Activated CD4-positive, alpha-beta T cell treated with anti-CD3 and anti-CD28 coated beads, Interleukin-2, amount 10 ng/mL, durations not matched to agents 24 days and 14 days (primary cell): ENCODE measurements at regions not wholly inside any gene's neighbourhood (a gene's known extent, or its start where the extent isn't known, plus 50 kb on each side); places are given as distances from the start of the nearest gene placed in this dataset.

Experiments
- DNase-seq: peaks from one replicate; pipeline ENCODE4 v3.0.0; 2022
- H3K27ac Mint-ChIP-seq: one replicate; pipeline ENCODE4 v1.8.0; 2022; ENCODE audit warnings: mild to moderate bottlenecking, mixed read lengths
- H3K27me3 Mint-ChIP-seq: one replicate; pipeline ENCODE4 v1.8.0; 2022; ENCODE audit warnings: mixed read lengths
- H3K36me3 Mint-ChIP-seq: one replicate; pipeline ENCODE4 v1.8.0; 2022; ENCODE audit warnings: low read depth, mild to moderate bottlenecking, mixed read lengths
- H3K4me1 Mint-ChIP-seq: one replicate; pipeline ENCODE4 v1.8.0; 2021; ENCODE audit warnings: mixed read lengths
- H3K4me3 Mint-ChIP-seq: one replicate; pipeline ENCODE4 v1.8.0; 2022; ENCODE audit warnings: mild to moderate bottlenecking, moderate library complexity, mixed read lengths
- H3K9me3 Mint-ChIP-seq: one replicate; pipeline ENCODE4 v1.8.0; 2021; ENCODE audit warnings: mixed read lengths
- intact Hi-C: fragments of 100-400 bp; cut with micrococcal nuclease; formaldehyde crosslinking; loops from one replicate; pipeline ENCODE4 v1.15.1; 2023

DNA sequence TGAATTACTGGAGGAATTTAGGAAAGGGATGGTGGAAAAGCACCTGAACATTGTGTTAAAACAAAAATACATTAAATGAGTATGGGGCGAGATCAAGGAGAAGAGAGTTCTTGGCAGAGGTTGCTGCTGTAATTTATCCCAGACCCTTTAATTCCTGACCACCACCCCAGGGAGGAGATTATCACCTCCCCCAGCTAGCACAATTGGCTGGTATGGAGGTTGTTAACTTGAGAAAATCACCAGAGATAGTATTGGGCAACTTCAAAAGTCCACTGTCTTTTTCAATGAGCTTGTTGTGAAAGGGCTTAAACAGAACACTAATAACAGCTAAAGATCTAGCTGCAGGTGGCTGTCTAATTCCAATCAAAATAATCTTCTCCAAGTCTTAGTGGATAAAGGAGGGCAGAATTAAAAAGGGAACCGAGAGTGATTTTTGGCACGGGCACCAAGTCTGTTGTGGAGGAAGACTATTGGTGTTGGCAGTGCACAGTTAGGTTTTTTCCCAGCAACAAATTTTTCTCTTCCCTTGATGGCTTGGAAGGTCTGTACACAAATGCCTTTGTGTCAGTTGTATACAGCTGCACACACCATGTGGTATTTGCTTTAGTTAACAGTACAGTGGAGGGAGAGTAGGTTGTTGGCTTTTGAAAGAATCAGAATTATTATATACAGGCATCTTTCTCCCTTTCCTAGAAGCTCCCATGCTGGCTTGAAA, 289.5 kb downstream of the SLC4A3 start:
- Mint-ChIP-seq H3K36me3 (no peaks in the 10 kb centered on the region), H3K27ac (no peak overlapping the region), H3K9me3 (no peaks in the 10 kb centered on the region), H3K4me3 (no peak overlapping the region), H3K27me3 (no peaks in the 10 kb centered on the region), H3K4me1 (no peaks in the 10 kb centered on the region)
- no peak for DNase-seq
- intact Hi-C loops = no loop called here

- no peaks in the 10 kb centered on the region for H3K27me3 Mint-ChIP-seq
- no peaks in the 10 kb centered on the region for H3K4me1 Mint-ChIP-seq
- H3K9me3 Mint-ChIP-seq = no peaks in the 10 kb centered on the region
- no peak overlapping the region for H3K27ac Mint-ChIP-seq
- H3K4me3 Mint-ChIP-seq = no peak overlapping the region
- DNase-seq = no peak
- no peaks in the 10 kb centered on the region for H3K36me3 Mint-ChIP-seq
- intact Hi-C loops = no loop called here
Observed at GRCh38 chr2:219918254-219918653, 290.8 kb downstream of the SLC4A3 start.

DNA sequence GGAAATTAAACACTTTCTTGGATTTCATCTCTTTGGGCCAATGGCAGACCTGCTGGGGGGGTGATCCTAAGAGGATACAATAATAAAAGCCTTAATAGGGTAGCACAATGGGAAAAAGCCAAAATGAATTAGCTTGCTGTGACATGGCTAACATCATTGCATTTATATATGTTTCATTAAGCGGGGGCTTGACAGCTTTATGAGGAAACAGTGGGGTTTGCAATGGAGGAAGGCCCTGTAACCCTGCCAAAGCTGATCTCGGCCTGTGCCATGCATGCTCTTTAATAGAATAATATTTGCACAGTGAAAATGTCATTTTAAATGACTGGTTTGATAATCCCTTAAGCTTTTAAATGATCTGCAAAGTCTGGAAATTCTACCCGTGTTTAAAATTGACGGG, 291.5 kb downstream of the SLC4A3 start:
- intact Hi-C loops = no loop called here
- H3K27me3 Mint-ChIP-seq = no peaks in the 10 kb centered on the region
- no peaks in the 10 kb centered on the region for H3K36me3 Mint-ChIP-seq
- no peaks in the 10 kb centered on the region for H3K9me3 Mint-ChIP-seq
- no peaks in the 10 kb centered on the region for H3K4me1 Mint-ChIP-seq
- no peak overlapping the region for H3K4me3 Mint-ChIP-seq
- H3K27ac Mint-ChIP-seq = no peak overlapping the region
- no peak for DNase-seq

- H3K27me3 Mint-ChIP-seq = no peaks in the 10 kb centered on the region
- no peaks in the 10 kb centered on the region for H3K9me3 Mint-ChIP-seq
- DNase-seq = no peak
- no peak overlapping the region for H3K4me3 Mint-ChIP-seq
- no peak overlapping the region for H3K27ac Mint-ChIP-seq
- no peaks in the 10 kb centered on the region for H3K36me3 Mint-ChIP-seq
- no peaks in the 10 kb centered on the region for H3K4me1 Mint-ChIP-seq
- intact Hi-C loops = no loop called here
Observed at GRCh38 chr2:219919506-219919905, 292.1 kb downstream of the SLC4A3 start.

GRCh38 chr2:219929835-219930234, 302.4 kb downstream of the SLC4A3 start:
- intact Hi-C loops = no loop called here
- no peaks in the 10 kb centered on the region for H3K36me3 Mint-ChIP-seq
- DNase-seq = peak; percentile 35
- H3K4me1 Mint-ChIP-seq = no peaks in the 10 kb centered on the region
- no peak overlapping the region for H3K4me3 Mint-ChIP-seq
- H3K27ac Mint-ChIP-seq = no peak overlapping the region
- H3K9me3 Mint-ChIP-seq = no peaks in the 10 kb centered on the region
- H3K27me3 Mint-ChIP-seq = no peaks in the 10 kb centered on the region

DNA sequence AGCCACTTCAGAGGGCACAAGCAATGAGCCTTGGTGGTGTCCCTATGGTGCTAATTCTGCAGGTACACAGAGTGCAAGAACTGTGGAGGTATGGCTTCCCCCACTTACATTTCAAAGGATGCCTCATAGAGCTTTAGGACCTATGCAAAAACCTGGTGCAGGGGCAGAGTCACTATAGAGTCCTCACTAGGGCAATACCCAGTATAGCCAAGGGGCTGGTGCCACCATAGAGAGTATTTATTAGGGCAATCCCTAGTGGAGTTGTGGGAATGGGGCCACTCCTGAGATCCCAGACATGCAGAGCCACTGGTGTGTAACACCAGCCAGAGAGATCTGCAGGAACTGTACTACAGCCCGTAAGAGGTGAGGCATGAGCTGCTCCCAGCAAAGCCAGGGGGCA, 312.2 kb downstream of the SLC4A3 start:
- Mint-ChIP-seq H3K27ac (no peak overlapping the region), H3K4me3 (no peak overlapping the region), H3K27me3 (no peaks in the 10 kb centered on the region), H3K4me1 (no peaks in the 10 kb centered on the region), H3K9me3 (no peaks in the 10 kb centered on the region), H3K36me3 (no peaks in the 10 kb centered on the region)
- DNase-seq = peak; percentile 34
- intact Hi-C loops = no loop called here

- no peak for DNase-seq
- Mint-ChIP-seq H3K4me1 (no peaks in the 10 kb centered on the region), H3K36me3 (no peaks in the 10 kb centered on the region), H3K27me3 (no peaks in the 10 kb centered on the region), H3K4me3 (no peak overlapping the region), H3K27ac (no peak overlapping the region), H3K9me3 (no peaks in the 10 kb centered on the region)
- intact Hi-C loops = no loop called here
Observed at GRCh38 chr2:219944866-219945265, 317.4 kb downstream of the SLC4A3 start.

DNA sequence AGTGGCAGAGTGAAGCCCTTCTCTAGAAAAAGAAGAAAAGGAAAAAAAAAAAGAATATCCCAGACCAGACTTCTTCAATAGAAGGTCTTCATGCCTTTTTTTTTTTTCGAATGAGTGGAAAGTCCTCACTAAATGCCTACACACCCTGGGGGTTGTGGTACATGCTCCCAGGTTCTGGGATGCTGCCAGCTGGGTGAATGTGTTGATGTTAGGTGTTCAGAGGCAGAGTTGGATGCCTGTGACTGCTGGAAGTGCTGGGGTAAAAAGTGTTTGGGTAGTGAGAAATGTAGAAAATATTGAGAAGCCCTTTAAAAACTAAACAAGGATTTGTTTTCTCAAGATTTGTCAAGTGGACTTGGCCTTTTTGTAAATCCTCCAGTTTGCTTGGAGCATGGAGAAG, 318.6 kb downstream of the SLC4A3 start:
- H3K27ac Mint-ChIP-seq = no peak overlapping the region
- H3K4me1 Mint-ChIP-seq = no peaks in the 10 kb centered on the region
- no peaks in the 10 kb centered on the region for H3K36me3 Mint-ChIP-seq
- DNase-seq = peak; percentile 17
- H3K9me3 Mint-ChIP-seq = no peaks in the 10 kb centered on the region
- intact Hi-C loops = no loop called here
- H3K4me3 Mint-ChIP-seq = no peak overlapping the region
- no peaks in the 10 kb centered on the region for H3K27me3 Mint-ChIP-seq

GRCh38 chr2:219946529-219946928, 319.1 kb downstream of the SLC4A3 start:
- peak; percentile 27 for DNase-seq
- intact Hi-C loops = no loop called here
- H3K27me3 Mint-ChIP-seq = no peaks in the 10 kb centered on the region
- H3K4me1 Mint-ChIP-seq = no peaks in the 10 kb centered on the region
- no peaks in the 10 kb centered on the region for H3K36me3 Mint-ChIP-seq
- no peak overlapping the region for H3K4me3 Mint-ChIP-seq
- H3K27ac Mint-ChIP-seq = no peak overlapping the region
- no peaks in the 10 kb centered on the region for H3K9me3 Mint-ChIP-seq

DNA sequence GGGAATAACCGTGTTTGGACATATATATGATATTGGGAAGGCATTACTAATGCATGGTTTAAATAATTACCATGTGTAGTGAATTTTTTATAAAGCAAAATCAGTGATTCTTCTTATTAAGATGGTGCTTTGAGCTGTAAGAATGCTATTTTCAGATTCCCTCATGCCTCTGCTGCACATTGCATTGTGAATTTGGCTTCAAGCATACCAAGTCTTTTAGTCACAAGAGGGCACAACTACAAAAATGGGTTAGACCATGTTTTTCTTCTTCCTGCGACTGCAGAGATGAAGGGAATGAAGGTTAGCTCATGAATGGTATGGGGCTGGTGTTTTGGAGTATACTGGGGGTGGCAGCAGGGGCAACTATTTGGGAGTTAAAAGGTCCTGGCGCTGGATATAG, 320.1 kb downstream of the SLC4A3 start:
- no peak overlapping the region for H3K27ac Mint-ChIP-seq
- no peaks in the 10 kb centered on the region for H3K36me3 Mint-ChIP-seq
- peak; percentile 28 for DNase-seq
- no peak overlapping the region for H3K4me3 Mint-ChIP-seq
- H3K9me3 Mint-ChIP-seq = no peaks in the 10 kb centered on the region
- intact Hi-C loops = no loop called here
- no peaks in the 10 kb centered on the region for H3K27me3 Mint-ChIP-seq
- H3K4me1 Mint-ChIP-seq = no peaks in the 10 kb centered on the region

DNA sequence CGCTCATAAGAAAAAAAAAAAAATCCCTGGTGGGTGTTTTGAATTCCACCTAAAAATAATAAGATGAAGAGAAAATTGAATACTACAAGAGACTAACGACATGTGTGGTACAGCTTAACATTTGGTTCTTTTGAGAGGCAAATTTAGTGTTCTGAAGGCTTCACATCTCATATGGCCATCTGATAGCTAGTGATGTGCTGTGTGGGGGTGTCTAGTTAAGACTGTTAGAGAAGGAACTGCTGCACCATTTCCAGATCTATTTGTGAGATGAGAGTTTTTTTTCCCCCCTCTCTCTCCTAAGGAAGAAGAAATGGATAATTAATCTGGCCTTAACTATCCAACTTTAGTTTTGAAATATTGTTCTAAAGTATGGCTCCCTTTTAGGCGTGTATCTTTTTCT, 321.6 kb downstream of the SLC4A3 start:
- no peak overlapping the region for H3K4me3 Mint-ChIP-seq
- H3K27me3 Mint-ChIP-seq = no peaks in the 10 kb centered on the region
- H3K9me3 Mint-ChIP-seq = no peaks in the 10 kb centered on the region
- no peak overlapping the region for H3K27ac Mint-ChIP-seq
- intact Hi-C loops = no loop called here
- H3K4me1 Mint-ChIP-seq = no peaks in the 10 kb centered on the region
- DNase-seq = no peak
- no peaks in the 10 kb centered on the region for H3K36me3 Mint-ChIP-seq

GRCh38 chr2:219951099-219951498, 323.7 kb downstream of the SLC4A3 start:
- Mint-ChIP-seq H3K4me3 (no peak overlapping the region), H3K4me1 (no peaks in the 10 kb centered on the region), H3K27me3 (no peaks in the 10 kb centered on the region), H3K9me3 (no peaks in the 10 kb centered on the region), H3K27ac (no peak overlapping the region), H3K36me3 (no peaks in the 10 kb centered on the region)
- intact Hi-C loops = no loop called here
- no peak for DNase-seq

GRCh38 chr2:219954331-219954730, 326.9 kb downstream of the SLC4A3 start:
- intact Hi-C loops = no loop called here
- DNase-seq = no peak
- H3K27ac Mint-ChIP-seq = no peak overlapping the region
- H3K27me3 Mint-ChIP-seq = no peaks in the 10 kb centered on the region
- H3K36me3 Mint-ChIP-seq = no peaks in the 10 kb centered on the region
- H3K4me3 Mint-ChIP-seq = no peak overlapping the region
- H3K9me3 Mint-ChIP-seq = no peaks in the 10 kb centered on the region
- no peaks in the 10 kb centered on the region for H3K4me1 Mint-ChIP-seq

- H3K4me3 Mint-ChIP-seq = no peak overlapping the region
- no peak overlapping the region for H3K27ac Mint-ChIP-seq
- DNase-seq = peak; percentile 16
- no peaks in the 10 kb centered on the region for H3K36me3 Mint-ChIP-seq
- no peaks in the 10 kb centered on the region for H3K4me1 Mint-ChIP-seq
- no peaks in the 10 kb centered on the region for H3K9me3 Mint-ChIP-seq
- no peaks in the 10 kb centered on the region for H3K27me3 Mint-ChIP-seq
- intact Hi-C loops = no loop called here
Observed at GRCh38 chr2:219957820-219958219, 330.4 kb downstream of the SLC4A3 start.

GRCh38 chr2:219958941-219959340, 331.5 kb downstream of the SLC4A3 start:
- H3K4me3 Mint-ChIP-seq = no peak overlapping the region
- no peaks in the 10 kb centered on the region for H3K9me3 Mint-ChIP-seq
- H3K4me1 Mint-ChIP-seq = no peaks in the 10 kb centered on the region
- no peak for DNase-seq
- H3K36me3 Mint-ChIP-seq = no peaks in the 10 kb centered on the region
- intact Hi-C loops = no loop called here
- H3K27ac Mint-ChIP-seq = no peak overlapping the region
- no peaks in the 10 kb centered on the region for H3K27me3 Mint-ChIP-seq
